ENCODE measurements at regions not wholly inside any gene's neighbourhood (a gene's known extent, or its start where the extent isn't known, plus 50 kb on each side); places are given as distances from the start of the nearest gene placed in this dataset.
"Not testable (repeated sequence)": the region's sequence is repeated elsewhere in the genome, so short reads cannot be mapped to it uniquely, and the experiment has no call there.

DNA sequence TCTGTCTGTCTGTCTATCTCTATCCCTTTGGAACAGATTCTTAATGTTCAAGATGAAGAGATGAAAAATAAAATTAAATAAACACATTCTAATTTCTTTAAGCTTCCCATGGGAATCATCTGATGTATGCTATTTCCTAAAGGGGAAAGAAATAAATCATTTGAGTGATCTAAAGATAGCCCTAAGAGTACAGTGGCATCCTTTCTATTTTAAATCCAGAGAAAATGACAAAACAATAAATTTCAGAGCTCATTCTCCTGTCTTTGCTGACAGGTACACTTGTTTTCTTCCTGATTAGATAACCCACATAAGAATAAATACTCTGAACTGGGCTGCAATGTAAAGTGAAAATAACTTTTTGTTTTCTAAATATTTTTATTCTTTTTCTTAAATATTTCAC is 550.4 kb downstream of the JRKL start:
- no peak for DNase-seq

DNA sequence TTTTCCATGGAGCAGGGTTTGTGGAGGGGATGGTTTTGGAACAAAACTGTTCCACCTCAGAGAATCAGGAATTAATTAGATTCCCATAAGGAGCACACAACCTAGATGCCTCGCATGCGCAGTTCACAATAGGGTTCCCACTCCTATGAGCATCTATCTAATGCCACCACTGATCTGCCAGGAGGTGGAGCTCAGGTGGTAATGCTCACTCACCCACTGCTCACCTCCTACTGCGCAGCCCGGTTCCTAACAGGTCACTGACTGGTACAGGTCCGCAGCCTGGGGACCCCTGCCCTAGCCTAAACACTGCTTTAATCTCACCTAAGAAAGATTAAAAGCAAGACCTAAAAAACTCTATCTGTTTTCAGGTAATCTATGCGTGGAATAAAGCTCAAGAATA is 553.0 kb downstream of the JRKL start:
- DNase-seq, result no peak

- DNase-seq, result no peak
These were observed 554.2 kb downstream of the JRKL start for GRCh38 chr11:96943970-96944369.

DNA sequence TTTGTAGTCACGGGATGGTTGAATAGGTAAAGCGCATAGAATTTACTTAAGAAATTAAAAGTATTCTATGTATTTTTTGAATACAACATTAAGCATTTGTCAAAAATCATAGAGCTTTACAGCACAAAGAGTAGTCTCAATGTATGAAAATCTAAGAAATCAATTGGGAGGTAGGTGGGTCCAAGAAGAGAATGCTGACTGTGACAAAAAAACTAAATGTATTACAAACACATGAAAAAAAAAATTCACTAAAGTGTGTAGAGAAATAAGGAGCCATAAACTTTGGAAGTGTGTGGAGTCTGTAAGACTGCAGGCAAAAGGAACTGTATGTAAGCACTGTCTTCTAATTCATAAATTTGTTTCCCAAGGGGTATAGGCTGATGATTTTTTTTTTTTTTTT is 558.3 kb downstream of the JRKL start:
- DNase-seq, result no peak

DNA sequence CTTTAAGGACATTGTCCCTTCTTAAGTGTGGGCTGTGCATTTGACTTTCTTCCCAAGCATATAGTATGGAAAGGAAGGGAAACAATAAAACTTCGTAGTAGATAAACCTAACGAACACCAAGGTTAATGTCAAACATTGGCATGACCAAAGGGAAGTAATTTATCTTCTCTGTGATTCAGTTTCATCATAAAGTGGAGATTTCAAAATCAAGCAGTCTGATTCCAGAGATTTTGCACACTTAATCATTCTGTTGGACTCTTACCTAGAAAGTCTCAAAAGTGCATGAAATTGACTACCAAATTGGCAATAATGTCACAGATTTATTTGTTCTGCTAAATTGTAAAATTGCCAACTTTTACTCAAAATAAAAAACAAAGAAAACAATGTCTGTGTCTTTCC is 559.7 kb downstream of the JRKL start:
- no peak for DNase-seq

DNA sequence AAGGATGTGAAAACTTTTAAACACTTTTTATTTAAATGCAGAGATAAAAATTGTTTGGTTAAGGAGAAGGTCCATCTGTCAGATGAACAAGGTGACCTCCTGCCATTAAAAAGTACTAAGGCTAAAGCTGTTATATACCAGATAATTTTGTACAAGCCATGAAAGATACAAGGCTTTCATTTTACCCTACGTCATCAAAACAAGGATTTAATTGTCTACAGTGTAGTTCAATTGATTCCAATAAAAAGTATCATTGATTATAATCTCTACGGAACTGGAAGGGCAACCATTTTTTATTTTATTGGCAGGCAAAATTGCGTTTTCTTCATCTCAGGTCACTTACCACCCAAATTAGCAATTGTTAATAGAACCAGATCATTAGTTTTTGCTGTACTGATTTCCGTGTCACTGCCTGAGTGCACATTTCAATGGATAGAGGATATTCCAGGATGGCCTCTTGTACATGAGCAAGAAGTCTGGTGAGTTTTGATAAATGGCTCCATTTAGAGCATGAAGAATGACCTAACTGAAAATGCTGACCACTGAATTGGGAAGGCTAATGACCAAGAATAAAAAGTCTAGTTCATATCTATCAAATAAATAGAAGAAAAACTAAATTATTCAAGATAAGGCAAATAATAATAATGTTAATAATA is 564.9 kb downstream of the JRKL start:
- no peak for DNase-seq

DNA sequence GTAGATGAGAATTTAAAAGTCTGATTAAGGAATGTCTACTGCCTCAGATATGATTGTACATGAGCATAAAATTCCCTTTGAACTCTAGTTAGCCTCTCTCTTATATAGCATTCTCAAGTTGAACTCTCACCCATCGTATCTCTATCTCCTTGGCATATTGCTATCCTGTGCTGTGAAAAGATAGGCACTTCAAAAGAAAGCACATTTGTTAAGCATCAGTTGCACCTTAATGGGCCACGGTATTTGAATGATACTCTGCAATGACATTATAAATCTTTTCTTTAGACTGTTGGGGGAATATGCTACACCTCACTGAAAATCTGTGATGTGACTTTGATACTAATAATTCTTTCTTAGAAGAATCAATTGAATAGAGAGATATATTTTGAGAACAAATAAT is 570.7 kb downstream of the JRKL start:
- no peak for DNase-seq

- DNase-seq, result no peak
These were observed 571.1 kb downstream of the JRKL start for GRCh38 chr11:96960926-96961325.

GRCh38 chr11:96961931-96962330 is 572.1 kb downstream of the JRKL start:
- no peak for DNase-seq

GRCh38 chr11:96963375-96963774 is 573.6 kb downstream of the JRKL start:
- DNase-seq, result no peak

- no peak for DNase-seq
These were observed 574.8 kb downstream of the JRKL start for GRCh38 chr11:96964661-96965060.

GRCh38 chr11:96967616-96968015 is 577.8 kb downstream of the JRKL start:
- DNase-seq, result no peak

DNA sequence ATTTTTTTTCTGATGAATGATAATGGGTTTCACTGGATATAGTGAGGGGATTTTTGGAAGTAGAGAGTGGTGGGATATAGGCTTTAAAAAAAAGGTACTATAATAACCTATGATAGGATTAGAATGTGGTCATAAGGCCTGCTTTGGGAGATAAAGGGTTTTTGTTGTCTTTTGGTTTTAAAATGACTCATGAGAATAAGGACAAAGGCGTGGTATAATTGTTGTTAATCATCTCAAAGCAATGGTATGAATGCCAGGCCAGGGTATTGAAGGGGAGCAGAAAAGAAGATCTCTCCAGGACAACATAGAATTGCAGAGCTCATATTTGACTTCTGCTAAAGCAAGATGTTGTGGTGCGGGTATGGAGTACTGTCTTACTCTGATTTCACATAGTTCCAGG is 579.4 kb downstream of the JRKL start:
- DNase-seq, result no peak

- DNase-seq, result no peak
These were observed 588.9 kb downstream of the JRKL start for GRCh38 chr11:96978751-96979150.

GRCh38 chr11:96986516-96986915 is 596.7 kb downstream of the JRKL start:
- DNase-seq, result no peak

GRCh38 chr11:96990914-96991313 is 601.1 kb downstream of the JRKL start:
- no peak for DNase-seq

DNA sequence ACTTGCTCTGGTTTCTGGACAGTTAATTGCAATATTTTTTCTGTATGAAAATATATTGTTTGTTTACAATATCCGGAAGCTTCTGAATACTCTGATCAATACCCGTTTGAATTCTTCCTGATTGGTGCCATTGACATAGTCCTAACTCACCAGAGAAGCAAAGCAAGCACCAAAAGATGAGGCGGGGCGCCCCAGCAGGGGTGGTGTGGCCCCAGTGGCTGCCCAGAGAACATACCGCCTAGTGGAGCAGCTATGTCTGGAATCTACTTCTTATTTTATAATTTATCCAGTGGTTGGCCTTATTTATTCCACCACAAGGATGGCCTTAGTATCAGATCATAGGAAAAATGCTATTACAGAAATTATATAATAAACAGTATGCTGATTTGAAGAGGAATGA is 610.7 kb downstream of the JRKL start:
- no peak for DNase-seq

GRCh38 chr11:97007283-97007682 is 617.5 kb downstream of the JRKL start:
- no peak for DNase-seq

DNA sequence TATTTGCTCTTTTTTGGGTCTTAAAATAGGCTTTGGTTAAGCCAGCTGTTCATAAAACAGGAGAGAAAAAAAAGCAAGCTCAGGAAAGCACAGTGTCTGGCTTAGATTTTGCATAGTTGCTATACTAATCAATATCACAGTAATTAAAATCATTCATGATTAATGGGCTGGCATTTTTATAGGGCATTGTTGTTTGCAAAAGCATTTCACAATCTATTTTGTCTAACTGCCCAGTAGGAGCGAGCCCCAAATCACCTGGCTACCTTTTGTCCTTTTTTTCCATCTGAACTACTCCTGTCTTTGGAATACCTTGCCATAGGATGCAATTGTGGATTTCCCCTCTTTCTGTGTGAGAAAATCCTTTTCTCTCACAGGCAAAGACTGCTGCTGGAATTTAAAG is 619.8 kb downstream of the JRKL start:
- no peak for DNase-seq

DNA sequence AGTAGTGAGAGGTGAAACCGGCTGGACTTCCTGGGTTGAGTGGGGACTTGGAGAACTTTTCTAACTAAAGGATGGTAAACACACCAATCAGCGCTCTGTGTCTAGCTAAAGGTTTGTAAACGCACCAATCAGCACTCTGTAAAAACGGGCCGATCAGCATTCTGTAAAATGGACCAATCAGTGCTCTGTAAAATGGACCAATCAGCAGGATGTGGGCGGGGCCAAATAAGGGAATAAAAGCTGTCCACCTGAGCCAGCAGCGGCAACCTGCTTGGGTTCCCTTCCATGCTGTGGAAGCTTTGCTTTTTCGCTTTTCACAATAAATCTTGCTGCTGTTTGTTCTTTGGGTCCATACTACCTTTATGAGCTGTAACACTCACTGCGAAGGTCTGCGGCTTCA is 621.2 kb downstream of the JRKL start:
- not testable (repeated sequence) for DNase-seq

DNA sequence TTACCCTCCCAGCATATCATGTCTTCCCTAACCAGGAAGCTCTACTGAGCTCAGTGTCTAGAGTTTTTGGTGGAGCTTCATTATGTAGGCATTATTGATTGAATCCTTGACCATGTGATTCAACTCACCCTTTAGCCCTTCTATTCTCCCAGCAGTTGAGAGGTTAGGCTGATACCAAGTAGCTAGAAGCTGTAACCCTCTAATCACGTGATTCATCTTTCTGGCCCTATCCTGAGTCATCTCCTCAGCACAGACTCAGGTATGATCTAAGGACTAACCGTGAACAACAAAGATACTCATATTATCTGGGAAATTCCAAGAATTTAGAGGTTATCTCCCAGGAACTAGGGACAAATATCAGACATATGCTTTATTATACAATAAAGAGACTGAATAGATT is 625.5 kb downstream of the JRKL start:
- DNase-seq, result no peak

- no peak for DNase-seq
These were observed 629.5 kb downstream of the JRKL start for GRCh38 chr11:97019305-97019704.

- no peak for DNase-seq
These were observed 629.9 kb downstream of the JRKL start for GRCh38 chr11:97019754-97020153.

DNA sequence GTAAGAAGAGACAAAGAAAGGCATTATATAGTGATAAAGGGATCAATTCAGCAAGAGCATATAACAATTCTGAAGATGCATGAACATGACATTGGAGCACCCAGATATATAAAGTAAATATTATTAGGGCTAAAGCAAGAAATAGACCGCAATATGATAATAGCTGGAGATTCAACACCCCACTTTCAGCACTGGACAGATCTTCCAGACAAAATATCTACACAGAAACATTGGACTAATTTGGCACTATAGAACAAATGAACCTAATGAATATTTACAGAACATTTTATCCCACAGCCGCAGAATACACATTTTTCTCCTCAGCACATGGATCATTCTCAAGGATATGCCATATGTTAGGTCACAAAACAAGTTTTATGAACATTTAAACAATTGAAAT is 633.1 kb downstream of the JRKL start:
- no peak for DNase-seq

DNA sequence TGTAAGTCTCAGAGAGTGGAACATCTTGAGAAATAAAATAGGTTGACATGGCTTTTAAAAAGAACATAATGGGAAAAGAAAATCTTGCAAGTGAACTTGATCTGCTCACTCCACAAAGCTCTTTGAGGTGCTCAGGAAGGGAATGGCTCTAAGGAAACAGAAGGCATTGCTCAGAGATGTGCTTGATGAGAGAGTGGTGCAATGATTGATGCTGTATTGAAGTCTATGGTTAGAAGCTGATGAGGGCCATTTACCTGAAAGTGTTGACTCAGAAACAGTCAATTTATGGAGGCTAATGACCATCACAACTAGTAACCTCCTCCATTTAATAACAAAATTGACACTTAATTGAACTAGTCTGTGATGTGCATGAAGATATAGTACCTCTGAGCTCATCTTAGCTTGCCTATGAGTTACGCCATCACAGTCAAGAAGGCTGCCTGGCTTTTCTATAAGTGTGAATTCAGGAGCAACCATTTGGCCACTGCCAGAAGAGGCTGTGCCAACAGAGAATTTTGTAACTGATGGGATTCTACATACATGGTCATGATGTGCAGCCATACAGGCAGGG is 639.1 kb downstream of the JRKL start:
- DNase-seq, result no peak

All from T-helper 1 cell (primary cell).